ENCODE measurements at regions not wholly inside any gene's neighbourhood (a gene's known extent, or its start where the extent isn't known, plus 50 kb on each side); places are given as distances from the start of the nearest gene placed in this dataset.

- H3K27ac ChIP-seq: no peak overlapping the region
- TF ChIP-seq CTCF (IDR thresholded peaks at IDR 0.05): no peak
- no peak for TF ChIP-seq ZFX (IDR thresholded peaks at IDR 0.05; ENCODE audit: borderline replicate concordance)
Measured at GRCh38 chr4:186481998-186482790, 73.2 kb downstream of the MTNR1A start.

GRCh38 chr4:186475202-186475601 is 80.2 kb downstream of the MTNR1A start:
- TF ChIP-seq CTCF (IDR thresholded peaks at IDR 0.05): no peak
- no peak for TF ChIP-seq ZFX (IDR thresholded peaks at IDR 0.05; ENCODE audit: borderline replicate concordance)
- no peak overlapping the region for H3K27ac ChIP-seq

GRCh38 chr4:186473933-186474332 is 81.4 kb downstream of the MTNR1A start:
- no peak overlapping the region for H3K27ac ChIP-seq

GRCh38 chr4:186472948-186473347 is 82.4 kb downstream of the MTNR1A start:
- H3K27ac ChIP-seq: no peak overlapping the region
- TF ChIP-seq CTCF (IDR thresholded peaks at IDR 0.05) (peak; percentile 79), ZFX (IDR thresholded peaks at IDR 0.05; ENCODE audit: borderline replicate concordance) (no peak)

More at GRCh38 chr4:186473933-186474332, 81.4 kb downstream of the MTNR1A start:
- no peak for TF ChIP-seq ZFX (IDR thresholded peaks at IDR 0.05; ENCODE audit: borderline replicate concordance)
- TF ChIP-seq CTCF (IDR thresholded peaks at IDR 0.05): 0 out of 2 replicates have a peak, but pooled peaks have one; percentile 4

GRCh38 chr4:186471441-186471840 is 83.9 kb downstream of the MTNR1A start:
- TF ChIP-seq ZFX (IDR thresholded peaks at IDR 0.05; ENCODE audit: borderline replicate concordance) (no peak), CTCF (IDR thresholded peaks at IDR 0.05) (no peak)
- H3K27ac ChIP-seq: no peak overlapping the region

- no peak overlapping the region for H3K27ac ChIP-seq
- TF ChIP-seq ZFX (IDR thresholded peaks at IDR 0.05; ENCODE audit: borderline replicate concordance) (no peak), CTCF (IDR thresholded peaks at IDR 0.05) (no peak)
Measured at GRCh38 chr4:186458050-186458449, 97.3 kb downstream of the MTNR1A start.

- TF ChIP-seq CTCF (IDR thresholded peaks at IDR 0.05): no peak
- TF ChIP-seq ZFX (IDR thresholded peaks at IDR 0.05; ENCODE audit: borderline replicate concordance): no peak
- H3K27ac ChIP-seq: no peak overlapping the region
Measured at GRCh38 chr4:186451982-186452381, 103.4 kb downstream of the MTNR1A start.
